ENCODE measurements at regions not wholly inside any gene's neighbourhood (a gene's known extent, or its start where the extent isn't known, plus 50 kb on each side); places are given as distances from the start of the nearest gene placed in this dataset.

DNA sequence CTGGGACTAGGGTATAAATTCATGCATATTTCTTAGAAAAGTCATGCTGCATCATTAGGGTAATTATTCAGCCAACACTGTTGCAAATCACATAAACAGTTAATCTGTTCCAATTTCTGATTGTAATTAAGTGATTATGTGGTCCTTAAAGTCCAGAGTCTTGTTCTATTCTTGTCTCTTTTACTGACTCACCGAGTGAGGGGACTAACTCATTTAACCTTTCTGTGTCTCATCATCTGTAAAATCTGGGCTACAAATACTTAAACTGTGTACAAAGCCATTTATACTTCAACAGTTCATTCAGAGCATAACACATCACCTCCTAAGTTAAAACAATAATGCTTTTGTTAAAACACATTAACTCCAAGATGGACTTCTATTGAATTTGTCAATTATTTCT is 65.4 kb upstream of the KLHL13 start:
- POLR2A ChIA-PET (ENCODE audit: unreplicated experiment), result no interaction called here
- CTCF ChIA-PET, result no interaction called here
- Histone ChIP-seq H2BK5ac (ENCODE audit: low read depth, low read length, poor library complexity, severe bottlenecking) (no peak overlapping the region), H3K9me3 (ENCODE audit: control insufficient read depth, insufficient read depth, low read length) (no peaks in the 10 kb centered on the region), H2AK9ac (replicated peaks; ENCODE audit: low read depth, low read length, poor library complexity) (no peak overlapping the region), H3K4me3 (ENCODE audit: insufficient read depth, low read depth, low read length) (no peak overlapping the region), H4K20me1 (ENCODE audit: insufficient read depth, low read length) (no peaks in the 10 kb centered on the region), H2AFZ (replicated peaks; ENCODE audit: low read length, poor library complexity) (no peak overlapping the region), H4K8ac (ENCODE audit: low read depth in 2 of 2, low read length in 2 of 2) (no peak overlapping the region), H4K5ac (ENCODE audit: low read depth, low read length) (no peak overlapping the region), H3K56ac (ENCODE audit: extremely low read depth, insufficient read depth, low read length) (no peak overlapping the region), H3K36me3 (ENCODE audit: control insufficient read depth, insufficient read depth, low read length) (no peaks in the 10 kb centered on the region), H3K27ac (ENCODE audit: insufficient read depth, low read length) (no peak overlapping the region), H3K4ac (ENCODE audit: low read depth, low read length) (no peak overlapping the region), H3K9ac (ENCODE audit: low read depth, low read length) (no peak overlapping the region), H2BK120ac (ENCODE audit: low read depth, low read length) (no peak overlapping the region), H3K27me3 (ENCODE audit: control insufficient read depth, insufficient read depth, low read length) (no peaks in the 10 kb centered on the region), H3K14ac (replicated peaks; ENCODE audit: low read depth, low read length) (no peak overlapping the region), H3K23ac (ENCODE audit: low read depth, low read length) (no peak overlapping the region), H3K9me1 (ENCODE audit: insufficient read depth, low read length) (no peaks in the 10 kb centered on the region), H3K4me2 (ENCODE audit: low read depth, low read length) (no peak overlapping the region), H4K91ac (ENCODE audit: insufficient read depth, low read depth, low read length) (no peak overlapping the region), H3K4me1 (ENCODE audit: control insufficient read depth, insufficient read depth, low read length) (no peaks in the 10 kb centered on the region), H3K79me1 (ENCODE audit: low read depth in 1 of 2, low read length in 2 of 2) (no peaks in the 10 kb centered on the region), H3K18ac (ENCODE audit: low read depth, low read length) (no peak overlapping the region), H2BK20ac (ENCODE audit: low read depth, low read length) (no peak overlapping the region), H2BK15ac (ENCODE audit: low read depth, low read length) (no peak overlapping the region), H2AK5ac (ENCODE audit: low read depth, low read length) (no peak overlapping the region)
- dilution Hi-C loops (cut with HindIII; ENCODE audit: low sequenced_read_pairs, unreplicated experiment) (no loop called here), intact Hi-C loops (cut with micrococcal nuclease) (no loop called here), in situ Hi-C loops (cut with MboI; ENCODE audit: low sequenced_read_pairs) (no loop called here)
- DNase-seq (peak; percentile 15), ATAC-seq (ENCODE audit: low read depth) (no peak)
- TF ChIP-seq CEBPB (IDR thresholded peaks at IDR 0.05; ENCODE audit: low read depth, low read length) (no peak), MAZ (IDR thresholded peaks at IDR 0.05; ENCODE audit: borderline replicate concordance, low read depth, low read length) (no peak), SMC3 (IDR thresholded peaks at IDR 0.05; ENCODE audit: low read depth, low read length) (no peak), POLR2A (IDR thresholded peaks at IDR 0.05; ENCODE audit: low read depth, low read length) (no peak), NFE2L2 (IDR thresholded peaks at IDR 0.05; ENCODE audit: low read depth, low read length) (no peak), RAD21 (IDR thresholded peaks at IDR 0.05; ENCODE audit: low read length) (no peak), CHD1 (IDR thresholded peaks at IDR 0.05; ENCODE audit: low read depth, low read length) (no peak), FOS (IDR thresholded peaks at IDR 0.05; ENCODE audit: low read depth, low read length) (no peak), RFX5 (IDR thresholded peaks at IDR 0.05; ENCODE audit: low read depth, low read length) (no peak), BHLHE40 (IDR thresholded peaks at IDR 0.05; ENCODE audit: low read depth, low read length) (no peak), RCOR1 (IDR thresholded peaks at IDR 0.05; ENCODE audit: insufficient replicate concordance, low read length) (no peak), MXI1 (IDR thresholded peaks at IDR 0.05; ENCODE audit: borderline replicate concordance, low read depth, low read length) (no peak), MAFK (IDR thresholded peaks at IDR 0.05; ENCODE audit: low read depth, low read length) (no peak)
- TF ChIP-seq, protein P1, sequence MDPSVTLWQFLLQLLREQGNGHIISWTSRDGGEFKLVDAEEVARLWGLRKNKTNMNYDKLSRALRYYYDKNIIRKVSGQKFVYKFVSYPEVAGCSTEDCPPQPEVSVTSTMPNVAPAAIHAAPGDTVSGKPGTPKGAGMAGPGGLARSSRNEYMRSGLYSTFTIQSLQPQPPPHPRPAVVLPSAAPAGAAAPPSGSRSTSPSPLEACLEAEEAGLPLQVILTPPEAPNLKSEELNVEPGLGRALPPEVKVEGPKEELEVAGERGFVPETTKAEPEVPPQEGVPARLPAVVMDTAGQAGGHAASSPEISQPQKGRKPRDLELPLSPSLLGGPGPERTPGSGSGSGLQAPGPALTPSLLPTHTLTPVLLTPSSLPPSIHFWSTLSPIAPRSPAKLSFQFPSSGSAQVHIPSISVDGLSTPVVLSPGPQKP (IDR thresholded peaks at IDR 0.05; ENCODE audit: borderline replicate concordance, low read depth, low read length), result no peak
- TF ChIP-seq, protein P2, sequence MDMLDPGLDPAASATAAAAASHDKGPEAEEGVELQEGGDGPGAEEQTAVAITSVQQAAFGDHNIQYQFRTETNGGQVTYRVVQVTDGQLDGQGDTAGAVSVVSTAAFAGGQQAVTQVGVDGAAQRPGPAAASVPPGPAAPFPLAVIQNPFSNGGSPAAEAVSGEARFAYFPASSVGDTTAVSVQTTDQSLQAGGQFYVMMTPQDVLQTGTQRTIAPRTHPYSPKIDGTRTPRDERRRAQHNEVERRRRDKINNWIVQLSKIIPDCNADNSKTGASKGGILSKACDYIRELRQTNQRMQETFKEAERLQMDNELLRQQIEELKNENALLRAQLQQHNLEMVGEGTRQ (IDR thresholded peaks at IDR 0.05; ENCODE audit: low read depth, low read length), result no peak
- TF ChIP-seq, protein P3, sequence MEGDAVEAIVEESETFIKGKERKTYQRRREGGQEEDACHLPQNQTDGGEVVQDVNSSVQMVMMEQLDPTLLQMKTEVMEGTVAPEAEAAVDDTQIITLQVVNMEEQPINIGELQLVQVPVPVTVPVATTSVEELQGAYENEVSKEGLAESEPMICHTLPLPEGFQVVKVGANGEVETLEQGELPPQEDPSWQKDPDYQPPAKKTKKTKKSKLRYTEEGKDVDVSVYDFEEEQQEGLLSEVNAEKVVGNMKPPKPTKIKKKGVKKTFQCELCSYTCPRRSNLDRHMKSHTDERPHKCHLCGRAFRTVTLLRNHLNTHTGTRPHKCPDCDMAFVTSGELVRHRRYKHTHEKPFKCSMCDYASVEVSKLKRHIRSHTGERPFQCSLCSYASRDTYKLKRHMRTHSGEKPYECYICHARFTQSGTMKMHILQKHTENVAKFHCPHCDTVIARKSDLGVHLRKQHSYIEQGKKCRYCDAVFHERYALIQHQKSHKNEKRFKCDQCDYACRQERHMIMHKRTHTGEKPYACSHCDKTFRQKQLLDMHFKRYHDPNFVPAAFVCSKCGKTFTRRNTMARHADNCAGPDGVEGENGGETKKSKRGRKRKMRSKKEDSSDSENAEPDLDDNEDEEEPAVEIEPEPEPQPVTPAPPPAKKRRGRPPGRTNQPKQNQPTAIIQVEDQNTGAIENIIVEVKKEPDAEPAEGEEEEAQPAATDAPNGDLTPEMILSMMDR (conservative IDR thresholded peaks at IDR 0.05; ENCODE audit: low read depth, low read length), result no peak
- WGBS, 2 experiments (ENCODE audit: extremely low coverage in 2 of 2, insufficient read length in 1 of 2), result no CpG with 5 or more reads among the region's 1 CpG
- no TSS peak for BruUV-seq (replicated peaks)

Measured in IMR-90 (cell line).